ENCODE measurements at regions not wholly inside any gene's neighbourhood (a gene's known extent, or its start where the extent isn't known, plus 50 kb on each side); places are given as distances from the start of the nearest gene placed in this dataset.

GRCh38 chr14:48319823-48320222 is 644.4 kb upstream of the MDGA2 start:
- TF ChIP-seq, protein P1, sequence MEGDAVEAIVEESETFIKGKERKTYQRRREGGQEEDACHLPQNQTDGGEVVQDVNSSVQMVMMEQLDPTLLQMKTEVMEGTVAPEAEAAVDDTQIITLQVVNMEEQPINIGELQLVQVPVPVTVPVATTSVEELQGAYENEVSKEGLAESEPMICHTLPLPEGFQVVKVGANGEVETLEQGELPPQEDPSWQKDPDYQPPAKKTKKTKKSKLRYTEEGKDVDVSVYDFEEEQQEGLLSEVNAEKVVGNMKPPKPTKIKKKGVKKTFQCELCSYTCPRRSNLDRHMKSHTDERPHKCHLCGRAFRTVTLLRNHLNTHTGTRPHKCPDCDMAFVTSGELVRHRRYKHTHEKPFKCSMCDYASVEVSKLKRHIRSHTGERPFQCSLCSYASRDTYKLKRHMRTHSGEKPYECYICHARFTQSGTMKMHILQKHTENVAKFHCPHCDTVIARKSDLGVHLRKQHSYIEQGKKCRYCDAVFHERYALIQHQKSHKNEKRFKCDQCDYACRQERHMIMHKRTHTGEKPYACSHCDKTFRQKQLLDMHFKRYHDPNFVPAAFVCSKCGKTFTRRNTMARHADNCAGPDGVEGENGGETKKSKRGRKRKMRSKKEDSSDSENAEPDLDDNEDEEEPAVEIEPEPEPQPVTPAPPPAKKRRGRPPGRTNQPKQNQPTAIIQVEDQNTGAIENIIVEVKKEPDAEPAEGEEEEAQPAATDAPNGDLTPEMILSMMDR (IDR thresholded peaks at IDR 0.05): no peak
- TF ChIP-seq POLR2A (IDR thresholded peaks at IDR 0.05): no peak

Data from uterus (tissue), 2 donors.